ENCODE measurements at regions not wholly inside any gene's neighbourhood (a gene's known extent, or its start where the extent isn't known, plus 50 kb on each side); places are given as distances from the start of the nearest gene placed in this dataset.

- H3K9ac ChIP-seq (ENCODE audit: control insufficient read depth, insufficient read depth, low read length), result no peak overlapping the region
- H3K36me3 ChIP-seq (ENCODE audit: control insufficient read depth in 2 of 2, insufficient read depth in 2 of 2, low read length in 1 of 2), result no peaks in the 10 kb centered on the region
- H3K79me2 ChIP-seq (ENCODE audit: control insufficient read depth, insufficient read depth, low read length), result no peaks in the 10 kb centered on the region
- TF ChIP-seq RELB (IDR thresholded peaks at IDR 0.05; ENCODE audit: low read depth) (no peak), RUNX3 (IDR thresholded peaks at IDR 0.05; ENCODE audit: low read length) (no peak), ZZZ3 (IDR thresholded peaks at IDR 0.05; ENCODE audit: control insufficient read depth, insufficient read length, low read depth) (no peak), SMAD1 (IDR thresholded peaks at IDR 0.05; ENCODE audit: low read depth, partially characterized antibody) (no peak)
- ATAC-seq, result no peak
- in situ Hi-C loops (cut with MboI), result no loop called here
- SMC1A ChIA-PET (ENCODE audit: uncharacterized antibody, unreplicated experiment), result no interaction called here
- no peak overlapping the region for H3K4me2 ChIP-seq (ENCODE audit: control insufficient read depth, insufficient read depth)
- H2AFZ ChIP-seq (ENCODE audit: control insufficient read depth, low read depth, low read length), result no peak overlapping the region
- H4K20me1 ChIP-seq (ENCODE audit: control insufficient read depth, insufficient read depth), result no peaks in the 10 kb centered on the region
- RAD21 ChIA-PET (ENCODE audit: unreplicated experiment), result no interaction called here
- no peak overlapping the region for H3K27ac ChIP-seq (ENCODE audit: control insufficient read depth, insufficient read depth)
- no peak for DNase-seq (ENCODE audit: low read depth, low spot score)
- no peaks in the 10 kb centered on the region for H3K9me3 ChIP-seq (replicated peaks; ENCODE audit: control insufficient read depth, insufficient read depth, low read length)
- CTCF ChIA-PET, result no interaction called here
- H3K4me3 ChIP-seq, result no peak overlapping the region
- POLR2A ChIA-PET, result no interaction called here
- H3K4me1 ChIP-seq (ENCODE audit: control insufficient read depth, insufficient read depth, low read length), result no peaks in the 10 kb centered on the region
- BruUV-seq (replicated peaks), result no TSS peak
- FAIRE-seq, result no peak
- intact Hi-C loops (cut with micrococcal nuclease; ENCODE audit: unreplicated experiment), result no loop called here
- no peaks in the 10 kb centered on the region for H3K27me3 ChIP-seq (replicated peaks in 1 of 2; ENCODE audit: control insufficient read depth in 2 of 2, insufficient read depth in 2 of 2, low read length in 1 of 2)
Measured at GRCh38 chr11:103659743-103660142, 376.7 kb upstream of the DDI1 start.

- ATAC-seq (no peak), DNase-seq (ENCODE audit: low read depth, low spot score) (no peak), FAIRE-seq (no peak)
- ChIA-PET CTCF (no interaction called here), SMC1A (ENCODE audit: uncharacterized antibody, unreplicated experiment) (no interaction called here), RAD21 (ENCODE audit: unreplicated experiment) (no interaction called here), POLR2A (no interaction called here)
- Histone ChIP-seq H3K9ac (ENCODE audit: control insufficient read depth, insufficient read depth, low read length) (no peak overlapping the region), H3K4me1 (ENCODE audit: control insufficient read depth, insufficient read depth, low read length) (no peaks in the 10 kb centered on the region), H3K27me3 (replicated peaks in 1 of 2; ENCODE audit: control insufficient read depth in 2 of 2, insufficient read depth in 2 of 2, low read length in 1 of 2) (no peaks in the 10 kb centered on the region), H3K27ac (ENCODE audit: control insufficient read depth, insufficient read depth) (no peak overlapping the region), H3K36me3 (ENCODE audit: control insufficient read depth in 2 of 2, insufficient read depth in 2 of 2, low read length in 1 of 2) (no peaks in the 10 kb centered on the region), H4K20me1 (ENCODE audit: control insufficient read depth, insufficient read depth) (no peaks in the 10 kb centered on the region), H2AFZ (ENCODE audit: control insufficient read depth, low read depth, low read length) (no peak overlapping the region), H3K9me3 (replicated peaks; ENCODE audit: control insufficient read depth, insufficient read depth, low read length) (no peaks in the 10 kb centered on the region), H3K4me2 (ENCODE audit: control insufficient read depth, insufficient read depth) (no peak overlapping the region), H3K4me3 (no peak overlapping the region), H3K79me2 (ENCODE audit: control insufficient read depth, insufficient read depth, low read length) (no peaks in the 10 kb centered on the region)
- intact Hi-C loops (cut with micrococcal nuclease; ENCODE audit: unreplicated experiment) (no loop called here), in situ Hi-C loops (cut with MboI) (no loop called here)
- no TSS peak for BruUV-seq (replicated peaks)
- TF ChIP-seq STAT1 (conservative IDR thresholded peaks at IDR 0.05) (no peak), ZNF207 (IDR thresholded peaks at IDR 0.05; ENCODE audit: borderline replicate concordance) (no peak), FOXK2 (IDR thresholded peaks at IDR 0.05) (no peak), REST (IDR thresholded peaks at IDR 0.05; ENCODE audit: low read depth, low read length) (no peak), SIN3A (IDR thresholded peaks at IDR 0.05; ENCODE audit: low read depth, low read length) (no peak), HCFC1 (IDR thresholded peaks at IDR 0.05; ENCODE audit: low read length) (no peak), ZBED1 (IDR thresholded peaks at IDR 0.05; ENCODE audit: borderline replicate concordance) (no peak), MTA2 (IDR thresholded peaks at IDR 0.05; ENCODE audit: low read depth) (no peak), KAT2A (conservative IDR thresholded peaks at IDR 0.05; ENCODE audit: control insufficient read depth, low read depth, low read length) (no peak), EP300 (IDR thresholded peaks at IDR 0.05; ENCODE audit: borderline replicate concordance in 1 of 2, control insufficient read depth in 1 of 2, low read depth in 2 of 2, low read length in 2 of 2) (no peak), PAX8 (IDR thresholded peaks at IDR 0.05) (no peak), POU2F2 (IDR thresholded peaks at IDR 0.05; ENCODE audit: borderline replicate concordance, low read depth, low read length) (no peak), NR2C1 (IDR thresholded peaks at IDR 0.05) (no peak)
Measured at GRCh38 chr11:103661185-103661584, 375.3 kb upstream of the DDI1 start.

Data from GM12878 (cell line).